Hepatocyte (in vitro differentiated cells): ENCODE measurements at regions not wholly inside any gene's neighbourhood (a gene's known extent, or its start where the extent isn't known, plus 50 kb on each side); places are given as distances from the start of the nearest gene placed in this dataset.

ENCODE experiments used
- DNase-seq: peaks from one replicate; pipeline ENCODE4 v3.0.0-alpha.2; 2016; ENCODE audit warnings: low spot score
- H2AFZ ChIP-seq: fragments of 200-600 bp; sonication (generic); 2 replicates; pipeline ENCODE4 v1.6.0; 2016; ENCODE audit warnings: antibody characterized with exemption, mild to moderate bottlenecking
- H3K27ac ChIP-seq: fragments of 200-600 bp; sonication (generic); 2 replicates; pipeline ENCODE4 v1.5.1; 2016; ENCODE audit warnings: mild to moderate bottlenecking
- H3K27me3 ChIP-seq: fragments of 200-600 bp; sonication (generic); 2 replicates; pipeline ENCODE4 v1.6.1; 2016
- H3K36me3 ChIP-seq: fragments of 200-600 bp; sonication (generic); replicated peaks from 2 replicates; pipeline ENCODE4 v1.5.1; 2016; ENCODE audit warnings: low read depth; ENCODE audit not compliant: insufficient read depth
- H3K4me1 ChIP-seq: fragments of 200-600 bp; sonication (generic); 2 replicates; pipeline ENCODE4 v1.5.1; 2016; ENCODE audit warnings: mild to moderate bottlenecking, moderate library complexity; ENCODE audit not compliant: insufficient read depth
- H3K4me2 ChIP-seq: fragments of 200-600 bp; sonication (generic); 2 replicates; pipeline ENCODE4 v1.6.0; 2016
- H3K4me3 ChIP-seq: fragments of 200-600 bp; sonication (generic); 2 replicates; pipeline ENCODE4 v1.5.1; 2016; ENCODE audit warnings: mild to moderate bottlenecking
- H3K79me2 ChIP-seq: fragments of 200-600 bp; sonication (generic); 2 replicates; pipeline ENCODE4 v1.6.0; 2017; ENCODE audit warnings: mild to moderate bottlenecking
- H3K9me2 ChIP-seq: fragments of 200-600 bp; sonication (generic); replicated peaks from 2 replicates; pipeline ENCODE4 v1.6.0; 2017; ENCODE audit warnings: mild to moderate bottlenecking; ENCODE audit not compliant: insufficient read depth
- H3K9me3 ChIP-seq: fragments of 200-600 bp; sonication (generic); 2 replicates; pipeline ENCODE4 v1.5.1; 2016; ENCODE audit warnings: low read depth, mild to moderate bottlenecking
- H4K20me1 ChIP-seq: fragments of 200-600 bp; sonication (generic); 2 replicates; pipeline ENCODE4 v1.6.0; 2016; ENCODE audit warnings: mild to moderate bottlenecking; ENCODE audit not compliant: insufficient read depth, poor library complexity, severe bottlenecking
- EZH2 ChIP-seq: fragments of 200-600 bp; sonication (generic); IDR thresholded peaks from 2 replicates; pipeline ENCODE4 v1.6.1; 2016; ENCODE audit warnings: antibody characterized with exemption, mild to moderate bottlenecking, borderline replicate concordance
- EZH2phosphoT487 ChIP-seq: fragments of 200-600 bp; sonication (generic); IDR thresholded peaks from one replicate; pipeline ENCODE4 v1.6.1; 2018; ENCODE audit warnings: antibody characterized with exemption, mild to moderate bottlenecking, low read depth, moderate library complexity; ENCODE audit not compliant: unreplicated experiment, severe bottlenecking
- WGBS: methylation state at CpG from one replicate; pipeline ENCODE4 v1.1.6; 2016; ENCODE audit warnings: low lambda C conversion rate; ENCODE audit errors: missing lambda C conversion rate; 5-methylcytosine and 5-hydroxymethylcytosine counted together
- TF ChIP-seq, protein P1 (sequence below): fragments of 200-600 bp; sonication (generic); IDR thresholded peaks from 2 replicates; pipeline ENCODE4 v1.5.1; 2016; ENCODE audit warnings: antibody characterized with exemption, mild to moderate bottlenecking; ENCODE audit not compliant: poor library complexity

DNA sequence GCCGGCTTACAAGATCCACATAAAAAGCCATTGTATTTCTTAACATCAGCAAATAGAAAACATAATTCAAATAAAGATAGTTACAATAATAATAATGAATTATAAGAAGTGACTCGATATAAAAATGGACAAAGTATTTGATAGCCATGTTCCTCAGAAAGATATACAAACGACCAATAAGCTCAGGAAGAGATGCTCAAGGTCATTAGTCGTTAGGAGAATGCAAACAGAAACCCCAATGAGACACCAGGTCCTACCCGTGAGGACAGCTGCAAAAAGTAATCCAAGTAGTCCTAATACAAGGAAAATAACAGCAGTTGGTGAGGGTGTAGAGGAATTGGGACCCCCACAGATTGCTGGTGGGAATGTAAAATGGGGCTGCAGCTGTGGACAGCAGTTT is 54.2 kb upstream of the INPP5A start:
- TF ChIP-seq EZH2phosphoT487: no peak
- TF ChIP-seq, protein P1, sequence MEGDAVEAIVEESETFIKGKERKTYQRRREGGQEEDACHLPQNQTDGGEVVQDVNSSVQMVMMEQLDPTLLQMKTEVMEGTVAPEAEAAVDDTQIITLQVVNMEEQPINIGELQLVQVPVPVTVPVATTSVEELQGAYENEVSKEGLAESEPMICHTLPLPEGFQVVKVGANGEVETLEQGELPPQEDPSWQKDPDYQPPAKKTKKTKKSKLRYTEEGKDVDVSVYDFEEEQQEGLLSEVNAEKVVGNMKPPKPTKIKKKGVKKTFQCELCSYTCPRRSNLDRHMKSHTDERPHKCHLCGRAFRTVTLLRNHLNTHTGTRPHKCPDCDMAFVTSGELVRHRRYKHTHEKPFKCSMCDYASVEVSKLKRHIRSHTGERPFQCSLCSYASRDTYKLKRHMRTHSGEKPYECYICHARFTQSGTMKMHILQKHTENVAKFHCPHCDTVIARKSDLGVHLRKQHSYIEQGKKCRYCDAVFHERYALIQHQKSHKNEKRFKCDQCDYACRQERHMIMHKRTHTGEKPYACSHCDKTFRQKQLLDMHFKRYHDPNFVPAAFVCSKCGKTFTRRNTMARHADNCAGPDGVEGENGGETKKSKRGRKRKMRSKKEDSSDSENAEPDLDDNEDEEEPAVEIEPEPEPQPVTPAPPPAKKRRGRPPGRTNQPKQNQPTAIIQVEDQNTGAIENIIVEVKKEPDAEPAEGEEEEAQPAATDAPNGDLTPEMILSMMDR: no peak
- TF ChIP-seq EZH2: no peak
- H3K4me3 ChIP-seq: no peak overlapping the region

DNA sequence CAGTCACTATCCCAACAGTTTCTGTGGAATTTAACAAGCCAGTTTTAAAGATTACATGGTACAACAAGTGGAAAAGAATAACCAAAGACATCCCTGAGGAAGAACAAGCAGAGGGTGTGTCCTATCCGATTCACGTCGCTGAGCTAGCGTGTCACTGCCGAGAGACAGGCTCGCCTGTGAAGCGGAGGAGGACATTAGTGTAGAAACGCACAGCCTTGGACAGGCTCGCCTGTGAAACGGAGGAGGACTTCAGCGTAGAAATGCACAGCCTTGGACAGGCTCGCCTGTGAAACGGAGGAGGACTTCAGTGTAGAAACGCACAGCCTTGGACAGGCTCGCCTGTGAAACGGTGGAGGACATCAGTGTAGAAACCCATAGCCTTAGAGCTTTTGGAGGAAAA is 52.7 kb upstream of the INPP5A start:
- H4K20me1 ChIP-seq: no peaks in the 10 kb centered on the region
- no peak overlapping the region for H3K27ac ChIP-seq
- H3K9me2 ChIP-seq: no peaks in the 10 kb centered on the region
- no peak for DNase-seq
- H3K79me2 ChIP-seq: no peaks in the 10 kb centered on the region
- no peak overlapping the region for H3K4me3 ChIP-seq
- 95% methylated on average over 16 of the region's 16 CpGs for WGBS
- H2AFZ ChIP-seq: no peak overlapping the region
- no peaks in the 10 kb centered on the region for H3K36me3 ChIP-seq
- TF ChIP-seq EZH2 (no peak), EZH2phosphoT487 (no peak)
- TF ChIP-seq, protein P1: no peak
- no peaks in the 10 kb centered on the region for H3K27me3 ChIP-seq
- H3K9me3 ChIP-seq: no peaks in the 10 kb centered on the region
- peaks cover 13% of the 10 kb centered on the region for H3K4me1 ChIP-seq
- no peak overlapping the region for H3K4me2 ChIP-seq

More for the DNA sequence above, 54.2 kb upstream of the INPP5A start:
- no peaks in the 10 kb centered on the region for H3K79me2 ChIP-seq
- no peaks in the 10 kb centered on the region for H3K36me3 ChIP-seq
- no peaks in the 10 kb centered on the region for H3K9me2 ChIP-seq
- H4K20me1 ChIP-seq: no peaks in the 10 kb centered on the region
- no peaks in the 10 kb centered on the region for H3K9me3 ChIP-seq
- no peak overlapping the region for H2AFZ ChIP-seq
- H3K4me1 ChIP-seq: peaks cover 13% of the 10 kb centered on the region
- H3K4me2 ChIP-seq: no peak overlapping the region
- H3K27me3 ChIP-seq: no peaks in the 10 kb centered on the region
- 90% methylated on average over 5 of the region's 5 CpGs for WGBS
- no peak for DNase-seq
- H3K27ac ChIP-seq: no peak overlapping the region

DNA sequence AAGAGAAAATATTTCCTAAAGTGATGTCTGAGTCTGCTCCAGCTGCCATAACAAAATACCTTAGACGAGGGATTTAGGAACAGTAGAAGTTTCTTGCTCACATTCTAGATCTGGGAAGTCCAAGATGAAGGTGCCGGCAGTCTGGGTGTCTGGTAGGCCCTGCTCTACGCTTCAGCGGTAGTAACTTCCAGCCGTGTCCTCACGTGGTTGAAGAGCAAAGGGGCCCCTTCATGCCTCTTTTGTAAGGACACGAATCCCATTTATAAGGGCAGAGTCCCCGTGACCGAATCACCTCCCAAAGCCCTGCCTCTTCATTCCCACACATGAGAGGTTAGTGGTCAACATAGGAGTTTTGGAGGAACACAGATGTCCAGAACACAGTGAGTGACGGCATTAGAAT is 52.2 kb upstream of the INPP5A start:
- no peaks in the 10 kb centered on the region for H3K36me3 ChIP-seq
- no peak overlapping the region for H3K4me3 ChIP-seq
- no peak overlapping the region for H2AFZ ChIP-seq
- H3K27ac ChIP-seq: no peak overlapping the region
- no peaks in the 10 kb centered on the region for H3K9me2 ChIP-seq
- H3K79me2 ChIP-seq: no peaks in the 10 kb centered on the region
- 95% methylated on average over 10 of the region's 10 CpGs for WGBS
- no peak for DNase-seq
- no peak for TF ChIP-seq EZH2
- TF ChIP-seq, protein P1: no peak
- no peaks in the 10 kb centered on the region for H3K27me3 ChIP-seq
- H3K4me1 ChIP-seq: peaks cover 13% of the 10 kb centered on the region
- H4K20me1 ChIP-seq: no peaks in the 10 kb centered on the region
- no peaks in the 10 kb centered on the region for H3K9me3 ChIP-seq
- H3K4me2 ChIP-seq: no peak overlapping the region

DNA sequence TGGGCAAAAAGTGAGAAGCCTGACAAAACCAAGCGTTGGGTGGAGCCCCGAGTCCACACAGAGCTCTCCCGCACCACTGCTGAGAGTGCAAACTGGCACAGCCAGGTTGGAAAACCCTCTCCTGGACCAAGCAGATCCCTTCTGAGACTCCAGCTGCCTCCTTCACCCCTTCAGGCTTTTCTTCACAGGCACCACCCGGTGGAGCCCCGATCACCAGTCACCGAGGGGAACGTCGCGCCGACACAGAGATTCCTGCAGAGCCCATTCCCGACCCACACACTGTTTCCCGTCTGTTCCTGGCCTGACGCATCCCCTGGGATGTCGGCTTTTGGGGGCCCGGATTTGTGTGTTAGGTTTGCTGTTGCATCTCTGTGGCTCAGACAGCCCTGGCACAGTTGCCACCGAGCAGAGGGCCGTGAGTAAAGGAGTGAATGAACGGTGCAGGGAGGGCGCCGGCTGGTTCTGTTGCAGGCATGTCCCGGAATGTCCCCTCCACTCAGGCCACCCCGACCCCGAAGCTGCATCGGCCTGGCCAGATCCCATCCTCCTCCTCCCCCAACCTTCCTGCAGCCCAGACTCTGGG is 51.0 kb upstream of the INPP5A start:
- TF ChIP-seq, protein P1: no peak
- TF ChIP-seq EZH2 (no peak), EZH2phosphoT487 (no peak)
- Histone ChIP-seq H3K27me3 (no peaks in the 10 kb centered on the region), H3K4me2 (no peak overlapping the region), H3K9me3 (no peaks in the 10 kb centered on the region), H3K79me2 (no peaks in the 10 kb centered on the region), H3K36me3 (no peaks in the 10 kb centered on the region), H3K27ac (no peak overlapping the region), H3K9me2 (no peaks in the 10 kb centered on the region), H3K4me1 (peaks cover 8% of the 10 kb centered on the region), H4K20me1 (no peaks in the 10 kb centered on the region), H3K4me3 (no peak overlapping the region), H2AFZ (no peak overlapping the region)
- WGBS: 93% methylated on average over 24 of the region's 24 CpGs
- DNase-seq: no peak
